Frontal cortex (tissue), 3 donors: ENCODE measurements at regions not wholly inside any gene's neighbourhood (a gene's known extent, or its start where the extent isn't known, plus 50 kb on each side); places are given as distances from the start of the nearest gene placed in this dataset.
"Not testable (repeated sequence)": the region's sequence is repeated elsewhere in the genome, so short reads cannot be mapped to it uniquely, and the experiment has no call there.

ENCODE experiments used
- DNase-seq, 2 donors: peaks; one replicate each; pipeline ENCODE4 v3.0.0; 2012; ENCODE audit warnings: low spot score in 2 of 2
- FAIRE-seq: peaks from 2 replicates; lab custom pipeline; 2012; peaks lifted over from hg19 to GRCh38; lab: Jason Lieb, UNC
- donor health status: control.
- donor health status: control.
- donor health status: control.

- FAIRE-seq: no peak
- DNase-seq: no peak
Measured at GRCh38 chr12:107360482-107360881, 267.1 kb upstream of the CRY1 start.

GRCh38 chr12:107361970-107362369 is 268.6 kb upstream of the CRY1 start:
- DNase-seq (no peak), FAIRE-seq (no peak)

DNA sequence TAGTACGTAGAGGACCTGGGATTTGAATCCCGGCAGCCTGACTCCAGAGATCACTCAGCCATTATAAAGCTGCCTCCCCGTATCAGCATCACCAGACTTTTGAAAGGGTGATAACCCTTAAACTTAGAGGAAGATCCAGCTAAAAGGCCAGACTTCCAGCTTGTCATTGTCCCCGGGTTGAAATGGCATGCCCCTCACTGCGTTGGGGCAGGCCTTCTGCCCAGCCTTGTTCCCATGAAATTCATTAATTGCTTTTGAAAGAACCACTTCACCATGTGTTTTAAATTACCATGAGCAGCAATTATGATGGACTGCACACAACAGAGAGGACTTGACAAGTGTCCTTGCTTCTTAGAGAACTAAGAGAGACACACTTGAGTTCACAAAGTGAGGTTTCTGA is 269.6 kb upstream of the CRY1 start:
- FAIRE-seq: no peak
- no peak for DNase-seq

GRCh38 chr12:107364875-107365518 is 271.6 kb upstream of the CRY1 start:
- DNase-seq (no peak), FAIRE-seq (no peak)

- DNase-seq (no peak), FAIRE-seq (no peak)
Measured at GRCh38 chr12:107365703-107366102, 272.4 kb upstream of the CRY1 start.

GRCh38 chr12:107366322-107366721 is 273.0 kb upstream of the CRY1 start:
- FAIRE-seq: no peak
- DNase-seq: no peak

DNA sequence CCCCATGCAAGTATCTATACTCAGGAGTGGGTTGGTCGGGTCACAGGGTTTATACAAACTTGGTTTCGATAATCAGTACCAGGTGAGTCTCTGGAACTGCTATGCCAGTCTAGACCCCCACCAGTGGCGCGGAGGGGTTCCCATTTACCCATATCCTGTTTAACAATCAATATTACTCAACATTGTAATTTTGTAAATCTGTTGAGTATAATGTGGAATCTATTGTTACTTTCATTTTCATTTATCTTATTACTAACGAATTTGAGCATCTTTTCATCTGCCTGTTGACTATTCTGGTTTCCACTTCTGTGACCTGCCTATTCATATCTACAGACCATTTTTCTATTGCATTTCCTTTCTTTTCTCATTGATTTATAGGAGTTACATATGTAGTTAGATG is 275.2 kb upstream of the CRY1 start:
- no peak for DNase-seq
- no peak for FAIRE-seq

GRCh38 chr12:107369006-107369405 is 275.7 kb upstream of the CRY1 start:
- no peak for DNase-seq
- FAIRE-seq: no peak

GRCh38 chr12:107369679-107370078 is 276.3 kb upstream of the CRY1 start:
- no peak for FAIRE-seq

GRCh38 chr12:107372229-107372658 is 278.9 kb upstream of the CRY1 start:
- no peak for FAIRE-seq
- DNase-seq: no peak

More at GRCh38 chr12:107369679-107370078, 276.3 kb upstream of the CRY1 start:
- DNase-seq: no peak

GRCh38 chr12:107373238-107373809 is 280.0 kb upstream of the CRY1 start:
- FAIRE-seq (no peak), DNase-seq (no peak)

DNA sequence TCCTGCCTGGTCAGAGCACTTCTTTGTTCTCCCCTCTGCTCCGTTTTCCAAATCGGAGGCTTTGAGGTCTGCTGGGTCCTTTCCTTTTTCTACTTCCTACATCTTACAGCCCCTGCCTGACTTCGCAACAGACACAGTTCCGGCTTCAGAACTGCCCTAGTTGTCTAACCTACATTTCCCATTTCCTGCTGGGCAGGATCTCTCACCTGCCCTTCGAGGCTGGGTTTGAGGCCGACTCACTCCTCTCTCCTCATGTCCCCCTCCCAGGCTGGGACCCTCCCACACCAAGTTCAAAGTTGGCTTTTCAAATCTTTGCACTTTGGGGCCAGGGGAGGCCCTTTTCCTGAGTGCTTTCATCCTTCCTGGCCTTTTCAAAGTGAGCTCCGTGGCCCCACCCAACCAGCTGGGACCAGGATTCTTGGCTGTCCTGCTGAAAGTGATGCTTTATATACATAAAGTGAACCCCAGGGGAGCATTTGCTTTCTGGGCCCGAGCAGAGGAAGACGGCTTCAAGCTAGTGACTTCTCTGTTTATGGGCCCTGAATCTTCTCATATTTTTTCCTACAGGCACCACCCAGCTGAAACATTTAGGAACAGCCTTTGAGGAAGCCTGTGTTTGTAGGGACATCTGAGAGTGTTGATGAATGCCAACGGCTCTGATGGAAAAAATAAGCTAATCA is 281.0 kb upstream of the CRY1 start:
- FAIRE-seq (no peak), DNase-seq (no peak)

GRCh38 chr12:107375231-107375630 is 281.9 kb upstream of the CRY1 start:
- no peak for FAIRE-seq
- no peak for DNase-seq

GRCh38 chr12:107377596-107378385 is 284.4 kb upstream of the CRY1 start:
- FAIRE-seq (no peak), DNase-seq (no peak)

GRCh38 chr12:107378609-107379008 is 285.3 kb upstream of the CRY1 start:
- FAIRE-seq (no peak), DNase-seq (no peak)

DNA sequence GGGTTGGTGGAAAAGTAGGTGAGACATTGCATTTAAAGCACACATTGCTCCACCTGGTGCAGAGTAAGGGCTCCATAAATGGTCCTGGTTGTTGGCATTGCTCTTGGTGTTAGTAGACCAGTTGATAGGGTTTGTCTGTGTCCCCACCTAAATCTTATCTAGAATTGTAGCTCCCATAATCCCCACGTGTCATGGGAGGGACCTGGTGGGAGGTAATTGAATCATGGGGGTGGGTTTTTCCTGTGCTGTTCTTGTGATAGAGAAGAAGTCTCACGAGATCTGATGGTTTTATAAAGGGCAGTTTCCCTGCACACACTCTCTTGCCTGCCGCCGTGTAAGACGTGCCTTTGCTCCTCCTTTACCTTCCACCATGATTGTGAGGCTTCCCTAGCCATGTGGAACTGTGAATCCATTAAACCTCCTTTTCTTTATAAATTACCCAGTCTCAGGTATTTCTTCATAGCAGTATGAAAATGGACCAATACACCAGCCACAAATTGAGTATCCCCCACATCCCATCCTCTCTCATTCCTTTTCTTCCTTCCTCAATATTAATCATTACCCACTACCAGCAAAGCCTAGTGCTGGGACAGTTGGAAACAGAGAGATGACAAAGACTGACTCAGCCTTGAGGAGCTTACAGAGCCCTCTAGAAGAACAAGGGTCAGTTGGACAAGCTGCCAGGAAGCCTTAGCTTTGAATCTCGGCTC is 285.9 kb upstream of the CRY1 start:
- FAIRE-seq: not testable (repeated sequence)

GRCh38 chr12:107379852-107380567 is 286.7 kb upstream of the CRY1 start:
- DNase-seq (no peak), FAIRE-seq (no peak)

More for the DNA sequence above, 285.9 kb upstream of the CRY1 start:
- not testable (repeated sequence) for DNase-seq

- FAIRE-seq: no peak
- DNase-seq: no peak
Measured at GRCh38 chr12:107384645-107385044, 291.3 kb upstream of the CRY1 start.

DNA sequence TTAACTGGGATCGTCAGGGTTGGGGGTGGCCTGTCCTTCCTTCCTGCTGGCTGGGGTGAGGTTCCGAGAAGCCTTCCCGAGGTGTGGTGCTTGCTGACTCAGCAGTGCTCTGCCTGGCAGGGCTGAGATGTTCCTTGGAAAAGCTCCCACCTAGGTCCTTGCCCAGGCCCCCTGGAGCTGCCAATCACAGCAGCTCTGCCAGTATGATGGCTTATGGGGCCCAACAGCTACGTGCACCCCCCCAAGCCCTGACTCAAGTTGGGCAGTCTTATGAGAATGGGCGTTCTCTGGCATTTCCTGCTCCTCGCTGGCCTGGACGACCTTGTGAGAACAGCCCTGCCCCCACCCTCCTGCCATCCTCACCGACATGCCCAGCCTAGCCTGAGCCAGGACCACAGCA is 292.2 kb upstream of the CRY1 start:
- no peak for DNase-seq
- FAIRE-seq: no peak
